Natural killer cell treated with Interleukin-12 subunit alpha and Interleukin-12 subunit beta and Interleukin-15 and Interleukin-18, amount 100 ng/mL, for 72 hours (primary cell): ENCODE measurements at regions not wholly inside any gene's neighbourhood (a gene's known extent, or its start where the extent isn't known, plus 50 kb on each side); places are given as distances from the start of the nearest gene placed in this dataset.

Source experiments
- ATAC-seq, 2 donors: fragments of 150-1000 bp; cut with Tn5 transposase in 1 of 2; sonication (Bioruptor Pico), chemical (Tn5 transposase) in 1 of 2; 2 replicates each; pipeline ENCODE4 v1.10.0; 2021
- DNase-seq: peaks from one replicate; pipeline ENCODE4 v3.0.0; 2022; ENCODE audit warnings: low spot score
- H3K27ac Mint-ChIP-seq, 2 donors: 1 replicate in 1 of 2; 2 replicates in 1 of 2; pipeline ENCODE4 v1.8.0; 2022; ENCODE audit warnings: mixed read lengths in 2 of 2, mild to moderate bottlenecking in 1 of 2, moderate library complexity in 1 of 2
- H3K27me3 Mint-ChIP-seq, 2 donors: 1 replicate in 1 of 2; 2 replicates in 1 of 2; pipeline ENCODE4 v1.8.0; 2022; ENCODE audit warnings: mixed read lengths in 2 of 2
- H3K36me3 Mint-ChIP-seq: one replicate; pipeline ENCODE4 v1.8.0; 2022; ENCODE audit warnings: mixed read lengths
- H3K4me1 Mint-ChIP-seq, 2 donors: 1 replicate in 1 of 2; 2 replicates in 1 of 2; pipeline ENCODE4 v1.8.0; 2022; ENCODE audit warnings: low read depth in 2 of 2, mixed read lengths in 2 of 2, mild to moderate bottlenecking in 1 of 2
- H3K4me3 Mint-ChIP-seq: one replicate; pipeline ENCODE4 v1.8.0; 2022; ENCODE audit warnings: mixed read lengths
- H3K9me3 Mint-ChIP-seq: 2 replicates; pipeline ENCODE4 v1.8.0; 2022; ENCODE audit warnings: mixed read lengths

DNA sequence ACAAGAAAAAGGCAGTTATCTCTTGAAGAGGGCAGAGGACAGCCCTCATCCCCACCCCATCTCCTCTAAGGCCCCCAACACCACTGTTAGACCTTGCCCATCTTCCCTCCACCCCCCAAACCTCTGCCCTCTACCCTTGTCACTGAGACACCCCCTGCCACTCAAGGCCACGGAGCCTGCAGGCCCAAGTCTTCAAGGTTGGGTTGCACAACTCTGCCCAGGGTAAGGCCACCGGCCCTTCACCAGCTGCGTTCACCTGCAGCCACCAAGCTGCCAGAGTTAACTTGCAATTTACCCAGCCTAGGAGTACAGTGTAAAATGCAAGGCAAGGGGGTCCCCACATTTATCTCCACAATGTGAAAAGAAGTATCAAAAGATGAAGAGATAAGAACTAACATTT lies 128.7 kb upstream of the PKDCC start:
- Mint-ChIP-seq H3K27me3 (peaks cover 18% of the 10 kb centered on the region in 2 donors), H3K9me3 (no peaks in the 10 kb centered on the region), H3K27ac (no peak overlapping the region), H3K36me3 (no peaks in the 10 kb centered on the region), H3K4me1 (no peaks in the 10 kb centered on the region), H3K4me3 (no peak overlapping the region)
- no peak for DNase-seq
- ATAC-seq = no peak

DNA sequence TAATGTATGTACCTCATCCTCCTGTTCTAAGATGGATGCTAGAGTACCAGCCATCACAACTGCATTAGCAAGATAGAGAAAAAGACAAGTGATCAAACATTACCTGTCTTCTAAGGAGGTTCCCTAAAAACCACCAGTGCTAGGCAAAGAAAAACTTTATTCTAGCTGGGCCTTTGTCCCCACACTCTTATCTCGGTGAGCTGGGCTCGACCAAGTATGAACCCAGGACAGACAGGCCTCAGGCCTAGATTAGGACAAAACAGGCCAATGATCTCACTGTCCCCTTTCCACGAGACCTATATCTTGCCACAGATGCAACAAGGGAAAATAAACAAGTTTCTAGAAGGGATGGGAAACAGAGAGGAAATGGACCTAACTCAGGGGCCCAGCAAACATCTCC lies 127.6 kb upstream of the PKDCC start:
- H3K4me1 Mint-ChIP-seq = no peaks in the 10 kb centered on the region
- DNase-seq (no peak), ATAC-seq (no peak)
- H3K9me3 Mint-ChIP-seq = peaks cover 3% of the 10 kb centered on the region
- no peak overlapping the region for H3K27ac Mint-ChIP-seq
- H3K36me3 Mint-ChIP-seq = peaks cover 5% of the 10 kb centered on the region
- peaks cover 10 to 15% of the 10 kb centered on the region in 2 donors for H3K27me3 Mint-ChIP-seq
- no peak overlapping the region for H3K4me3 Mint-ChIP-seq

DNA sequence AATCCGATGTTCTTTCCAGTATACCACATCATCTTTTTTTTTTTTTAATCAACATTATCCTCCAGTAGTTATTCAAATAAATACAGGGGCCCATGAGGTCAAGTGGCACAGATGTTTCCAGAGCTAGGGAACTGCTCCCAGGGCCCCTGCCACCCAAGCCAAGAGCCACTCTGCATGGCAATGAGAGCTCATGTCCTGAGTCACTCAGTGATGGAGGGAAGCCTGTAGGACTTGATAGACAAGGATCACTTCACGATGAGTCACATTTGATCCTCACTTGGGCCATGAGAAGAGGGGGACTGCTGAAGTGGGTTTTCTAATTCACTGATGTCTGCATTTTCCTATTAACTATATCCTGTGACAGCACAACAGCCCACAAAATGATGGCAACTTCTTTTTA lies 127.0 kb upstream of the PKDCC start:
- Mint-ChIP-seq H3K27ac (no peak overlapping the region), H3K4me3 (no peak overlapping the region), H3K36me3 (peaks cover 9% of the 10 kb centered on the region), H3K4me1 (no peaks in the 10 kb centered on the region), H3K9me3 (peaks cover 3% of the 10 kb centered on the region), H3K27me3 (peaks cover 10 to 16% of the 10 kb centered on the region in 2 donors)
- ATAC-seq = no peak
- no peak for DNase-seq

DNA sequence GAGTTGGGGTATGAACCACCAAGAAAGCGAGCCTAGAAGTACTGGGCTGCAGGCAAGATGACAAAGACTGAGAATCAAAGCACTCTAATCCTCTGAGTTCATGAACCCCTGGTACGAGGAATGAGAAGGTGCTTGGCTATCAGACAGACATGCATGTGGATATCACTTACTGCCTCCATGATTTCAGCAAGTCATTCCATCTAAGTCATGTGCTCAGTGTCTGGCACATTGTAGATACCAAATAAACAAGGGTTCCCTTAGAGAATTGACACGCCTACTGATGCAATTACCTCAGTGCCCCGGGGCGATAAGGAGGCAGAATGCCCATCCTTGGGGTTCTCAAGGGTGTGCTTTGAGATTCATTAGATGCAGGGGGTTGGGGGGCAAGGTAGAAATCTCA lies 125.6 kb upstream of the PKDCC start:
- Mint-ChIP-seq H3K4me3 (no peak overlapping the region), H3K27ac (no peak overlapping the region), H3K9me3 (peaks cover 3% of the 10 kb centered on the region)

DNA sequence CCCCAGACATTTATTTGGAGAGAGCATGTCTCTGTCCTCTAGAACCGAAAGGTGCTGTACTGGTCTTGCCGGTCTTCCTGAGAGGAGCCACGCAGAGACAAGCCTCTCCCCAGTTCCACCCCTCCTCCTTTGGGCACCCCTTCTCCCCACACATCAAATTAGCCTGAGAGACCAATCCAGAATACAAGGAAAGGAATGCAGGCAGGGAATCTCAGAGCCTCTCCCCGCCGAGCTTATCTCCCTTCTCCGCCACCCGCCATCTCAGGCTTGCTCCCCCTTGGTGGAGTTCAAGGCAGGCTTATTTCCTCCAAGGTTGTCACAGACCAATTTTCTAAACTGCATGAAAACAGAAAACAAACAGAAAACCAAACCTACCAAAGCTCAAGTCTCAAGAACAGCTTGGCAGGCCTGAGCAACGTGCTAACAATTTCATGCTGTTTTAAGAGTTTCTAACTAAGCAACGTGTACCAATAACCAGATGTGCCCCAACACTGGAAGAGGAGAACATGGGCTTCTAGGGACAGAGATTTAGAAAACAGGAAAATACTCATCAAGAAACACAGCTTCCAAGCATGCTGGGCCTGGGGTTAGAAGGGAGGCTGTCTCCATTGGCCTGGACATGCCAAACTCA lies 124.5 kb upstream of the PKDCC start:
- no peak for ATAC-seq
- Mint-ChIP-seq H3K4me3 (no peak overlapping the region), H3K27me3 (peaks cover 4 to 7% of the 10 kb centered on the region in 2 donors), H3K36me3 (peaks cover 9% of the 10 kb centered on the region), H3K4me1 (no peaks in the 10 kb centered on the region), H3K27ac (no peak overlapping the region), H3K9me3 (peaks cover 3% of the 10 kb centered on the region)
- no peak for DNase-seq

More for the DNA sequence above, 125.6 kb upstream of the PKDCC start:
- peaks cover 6 to 9% of the 10 kb centered on the region in 2 donors for H3K27me3 Mint-ChIP-seq
- H3K36me3 Mint-ChIP-seq = peaks cover 9% of the 10 kb centered on the region
- no peaks in the 10 kb centered on the region for H3K4me1 Mint-ChIP-seq
- DNase-seq (no peak), ATAC-seq (no peak)

DNA sequence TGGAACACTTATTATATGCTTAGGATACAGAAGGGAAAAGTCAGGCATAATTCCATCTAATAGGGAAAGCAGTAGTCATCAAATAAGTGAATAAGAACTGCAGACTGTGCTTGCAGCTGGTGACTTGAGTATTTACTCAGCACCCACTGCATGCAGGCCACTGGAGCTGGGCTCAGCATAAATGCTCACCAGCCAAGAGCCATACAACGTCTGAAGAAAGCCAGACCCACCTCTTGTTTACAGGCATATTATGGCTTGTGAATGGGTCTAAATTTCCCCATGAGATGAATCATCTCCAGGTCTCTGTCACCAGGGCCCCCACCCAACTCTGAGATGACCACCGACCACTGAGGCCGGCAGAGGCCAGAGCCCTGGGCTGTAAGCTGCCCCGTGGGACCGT lies 123.8 kb upstream of the PKDCC start:
- H3K27ac Mint-ChIP-seq = no peak overlapping the region
- DNase-seq (no peak), ATAC-seq (no peak)
- peaks cover 9% of the 10 kb centered on the region for H3K36me3 Mint-ChIP-seq
- H3K9me3 Mint-ChIP-seq = peaks cover 3% of the 10 kb centered on the region
- H3K4me3 Mint-ChIP-seq = no peak overlapping the region
- peaks cover 4 to 7% of the 10 kb centered on the region in 2 donors for H3K27me3 Mint-ChIP-seq
- H3K4me1 Mint-ChIP-seq = no peaks in the 10 kb centered on the region

DNA sequence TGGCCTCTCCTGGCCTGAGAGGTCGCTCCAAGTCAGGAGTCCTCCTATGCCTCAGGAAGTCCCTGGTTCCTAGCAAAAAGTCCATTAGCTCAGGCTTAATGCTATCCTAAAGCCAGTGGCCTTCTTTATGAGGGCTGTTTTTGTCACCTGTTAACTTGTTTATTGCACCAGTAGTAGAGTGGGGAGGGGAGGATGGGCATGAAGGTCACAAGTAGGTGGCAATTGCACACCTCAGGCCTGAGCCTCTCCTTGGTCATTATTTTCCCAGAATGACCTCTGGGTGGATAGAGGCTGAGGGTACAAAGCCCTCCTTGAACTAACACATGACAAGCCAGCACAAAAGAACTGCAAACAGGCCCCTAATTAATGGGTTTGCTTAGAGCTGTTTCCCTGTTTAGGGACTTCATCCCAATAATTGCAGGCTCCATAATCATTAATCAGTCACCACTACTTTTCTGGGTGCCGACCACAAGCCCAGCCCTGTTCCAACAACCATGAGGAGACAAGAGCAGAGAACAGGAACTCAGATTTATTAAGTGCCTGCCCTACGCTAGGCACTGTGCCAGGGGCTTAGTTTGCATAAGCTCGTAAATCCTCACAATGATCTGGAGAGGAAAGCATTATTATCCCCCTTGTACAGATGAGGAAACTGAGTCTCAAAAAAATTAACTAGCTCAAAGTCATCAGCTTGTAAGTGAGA lies 123.0 kb upstream of the PKDCC start:
- Mint-ChIP-seq H3K4me3 (no peak overlapping the region), H3K27me3 (peaks cover 4 to 7% of the 10 kb centered on the region in 2 donors), H3K4me1 (no peaks in the 10 kb centered on the region), H3K27ac (no peak overlapping the region), H3K36me3 (peaks cover 9% of the 10 kb centered on the region), H3K9me3 (peaks cover 3% of the 10 kb centered on the region)
- DNase-seq = no peak
- no peak for ATAC-seq

DNA sequence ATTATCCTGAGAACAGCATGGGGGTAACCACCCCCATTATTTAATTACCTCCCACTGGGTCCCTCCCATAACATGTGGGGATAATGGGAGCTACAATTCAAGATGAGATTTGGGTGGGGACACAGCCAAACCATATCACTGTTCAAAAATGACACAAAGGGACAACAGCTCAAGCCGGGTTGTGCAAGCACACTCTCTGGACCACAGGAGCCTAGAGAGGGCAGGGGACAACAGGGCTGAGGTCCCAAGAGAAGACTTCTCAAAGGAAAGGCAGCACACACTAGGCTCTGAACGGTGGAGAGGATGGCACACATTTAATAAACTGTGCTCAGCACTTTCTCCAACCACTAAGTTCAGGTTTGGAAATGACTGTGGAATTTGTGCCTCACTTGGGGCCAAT lies 122.1 kb upstream of the PKDCC start:
- Mint-ChIP-seq H3K36me3 (peaks cover 9% of the 10 kb centered on the region), H3K27ac (no peak overlapping the region), H3K4me1 (no peaks in the 10 kb centered on the region), H3K27me3 (peaks cover 4 to 7% of the 10 kb centered on the region in 2 donors), H3K9me3 (peaks cover 3% of the 10 kb centered on the region), H3K4me3 (no peak overlapping the region)
- DNase-seq (no peak), ATAC-seq (no peak)

DNA sequence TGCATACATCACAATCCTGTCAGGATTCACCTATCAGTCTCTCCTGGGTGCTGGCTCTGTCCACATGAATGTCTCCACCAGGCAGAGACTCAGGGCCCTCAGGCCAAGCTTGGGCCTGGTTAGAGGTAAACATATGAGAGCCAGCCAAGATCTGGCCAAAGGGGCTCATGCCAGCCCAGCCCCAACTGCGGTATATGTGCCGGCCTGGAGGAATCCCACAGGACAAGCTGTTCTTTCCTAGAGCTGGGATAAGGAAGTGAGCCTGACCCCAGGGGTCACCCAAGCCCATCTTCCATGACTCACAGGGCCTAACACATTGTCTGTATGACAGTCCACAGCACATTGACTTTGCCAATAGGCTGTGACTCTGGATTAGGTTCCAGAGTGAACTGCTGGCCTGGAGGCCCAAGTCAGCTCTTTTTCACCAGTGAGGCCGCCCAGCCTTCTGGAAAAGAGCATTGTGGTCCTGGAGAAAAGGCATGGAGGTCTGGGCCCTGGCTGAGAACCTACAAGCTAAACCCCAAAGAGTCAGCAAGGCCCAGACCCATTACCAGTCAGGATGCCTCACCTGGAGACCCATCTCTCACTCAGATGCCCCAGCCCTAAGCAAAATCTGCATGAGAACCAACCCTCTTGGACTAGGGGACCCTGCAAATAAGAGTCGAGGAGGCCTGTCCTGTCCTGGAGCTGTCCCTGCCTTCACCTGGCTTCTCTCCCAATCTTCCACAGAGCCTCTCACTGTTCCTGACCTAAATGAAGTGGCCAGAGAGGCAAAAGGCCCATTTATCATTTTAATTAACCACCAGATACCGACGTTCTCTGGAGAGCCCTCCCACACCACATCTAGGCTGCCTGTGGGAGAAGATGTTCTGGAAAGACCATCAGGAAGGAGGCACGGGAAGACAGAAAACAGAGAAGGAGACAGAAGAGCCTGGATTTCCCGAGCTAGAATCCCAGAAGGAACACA lies 120.9 kb upstream of the PKDCC start:
- H3K4me3 Mint-ChIP-seq = no peak overlapping the region
- H3K27ac Mint-ChIP-seq = no peak overlapping the region
- H3K9me3 Mint-ChIP-seq = peaks cover 3% of the 10 kb centered on the region
- DNase-seq = no peak
- no peak for ATAC-seq
- peaks cover 6 to 7% of the 10 kb centered on the region in 2 donors for H3K27me3 Mint-ChIP-seq
- H3K36me3 Mint-ChIP-seq = peaks cover 9% of the 10 kb centered on the region
- no peaks in the 10 kb centered on the region for H3K4me1 Mint-ChIP-seq

DNA sequence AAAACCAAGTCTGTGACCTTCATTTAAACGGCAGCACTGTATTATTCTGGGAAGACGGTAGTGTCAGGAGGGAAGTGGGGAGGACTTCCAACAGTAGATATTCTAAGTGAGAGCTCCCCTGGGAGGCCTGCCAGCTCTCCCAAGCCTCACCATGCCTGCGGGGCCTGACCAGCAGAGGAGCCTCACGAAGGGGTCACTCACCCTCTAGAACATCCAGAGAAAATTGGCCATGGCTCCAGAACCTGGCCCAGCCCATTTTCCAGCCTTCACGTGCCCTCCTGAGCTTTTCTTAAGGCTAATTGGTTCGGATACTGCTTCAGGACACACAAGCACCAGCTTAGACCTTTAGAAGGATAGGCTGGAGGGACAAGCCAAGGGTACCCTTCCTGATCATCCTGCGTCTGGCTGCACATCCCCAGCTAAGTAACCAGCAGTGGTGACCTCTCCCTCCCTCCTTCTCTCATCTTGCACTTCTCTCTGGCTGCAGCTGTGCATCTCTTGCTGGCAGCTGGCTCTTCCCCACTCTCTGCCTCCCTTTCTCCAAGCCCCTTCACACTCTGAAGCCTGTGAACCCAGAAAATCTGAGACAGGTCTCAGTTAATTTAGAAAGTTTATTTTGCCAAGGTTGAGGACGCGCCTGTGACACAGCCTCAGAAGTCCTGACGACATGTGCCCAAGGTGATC lies 120.1 kb upstream of the PKDCC start:
- H3K36me3 Mint-ChIP-seq = peaks cover 9% of the 10 kb centered on the region
- ATAC-seq (no peak), DNase-seq (no peak)
- peaks cover 3% of the 10 kb centered on the region for H3K9me3 Mint-ChIP-seq
- H3K27me3 Mint-ChIP-seq = peaks cover 6 to 7% of the 10 kb centered on the region in 2 donors
- no peak overlapping the region for H3K27ac Mint-ChIP-seq
- H3K4me3 Mint-ChIP-seq = no peak overlapping the region
- H3K4me1 Mint-ChIP-seq = no peaks in the 10 kb centered on the region

DNA sequence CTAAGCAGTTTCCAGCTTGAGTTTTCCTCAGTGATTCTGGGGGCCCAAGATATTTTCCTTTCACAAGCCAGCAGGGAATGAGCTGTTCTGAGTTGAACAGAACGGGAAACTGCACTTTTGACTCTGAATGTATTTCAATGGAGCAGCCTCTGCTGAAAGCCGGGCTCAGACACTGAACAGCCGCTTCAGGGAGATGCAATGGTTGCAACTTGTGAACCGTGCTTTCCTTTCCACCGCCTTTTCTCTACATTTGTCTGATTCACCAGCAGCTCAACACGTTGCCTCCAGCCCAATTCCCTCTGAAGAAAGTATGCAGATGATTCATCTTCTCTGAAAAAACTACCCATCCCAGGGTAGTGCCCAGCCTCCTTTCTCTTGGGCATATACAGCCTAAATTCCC lies 119.3 kb upstream of the PKDCC start:
- no peak for DNase-seq
- peaks cover 9% of the 10 kb centered on the region for H3K36me3 Mint-ChIP-seq
- H3K27ac Mint-ChIP-seq = no peak overlapping the region
- no peaks in the 10 kb centered on the region for H3K4me1 Mint-ChIP-seq
- no peak overlapping the region for H3K4me3 Mint-ChIP-seq
- peaks cover 3% of the 10 kb centered on the region for H3K9me3 Mint-ChIP-seq
- ATAC-seq = no peak
- H3K27me3 Mint-ChIP-seq = peaks cover 7% of the 10 kb centered on the region in 2 donors

DNA sequence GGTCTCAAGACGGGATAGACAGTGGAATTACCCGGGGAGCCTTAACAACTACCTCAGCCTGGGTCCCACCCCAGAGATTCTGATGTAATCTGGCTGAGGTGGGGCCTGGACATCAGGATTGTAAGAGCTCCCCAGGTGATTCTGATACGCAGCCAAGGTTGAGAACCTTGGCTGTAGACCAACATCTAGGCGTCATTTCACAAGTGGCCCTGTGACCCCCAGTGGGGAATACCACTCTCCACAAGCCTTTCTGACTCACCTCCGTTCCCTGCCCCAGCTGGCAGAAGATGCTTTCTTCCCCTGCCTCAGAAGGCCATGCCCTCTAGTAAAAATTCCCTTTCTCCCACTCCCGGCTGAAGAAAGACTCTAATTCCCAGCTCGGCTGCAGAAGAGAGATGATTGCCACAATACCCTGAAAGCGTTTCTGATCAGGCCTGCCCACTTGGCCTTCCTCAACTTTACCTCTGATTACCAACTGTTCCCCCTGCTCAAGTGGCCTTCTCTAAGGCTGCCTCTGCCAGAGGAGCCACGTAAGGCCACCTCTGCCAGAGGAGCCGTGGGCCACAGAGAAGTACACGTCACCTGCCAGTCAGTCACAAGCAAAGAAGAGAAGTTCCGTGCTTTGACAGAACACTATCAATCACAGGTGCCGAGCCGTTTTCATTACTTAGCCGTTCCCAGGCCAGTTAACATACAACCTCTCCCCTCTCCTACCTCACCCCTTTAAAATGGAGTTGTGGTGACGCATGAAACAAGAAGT lies 116.8 kb upstream of the PKDCC start:
- no peak overlapping the region for H3K27ac Mint-ChIP-seq
- peaks cover 0 to 12% of the 10 kb centered on the region in 2 donors for H3K27me3 Mint-ChIP-seq
- ATAC-seq = no peak
- no peak overlapping the region for H3K4me3 Mint-ChIP-seq
- H3K9me3 Mint-ChIP-seq = no peaks in the 10 kb centered on the region
- DNase-seq = no peak
- no peaks in the 10 kb centered on the region for H3K36me3 Mint-ChIP-seq
- H3K4me1 Mint-ChIP-seq = peaks cover 0 to 8% of the 10 kb centered on the region in 2 donors
